MCF 10A (cell line): ENCODE measurements at regions not wholly inside any gene's neighbourhood (a gene's known extent, or its start where the extent isn't known, plus 50 kb on each side); places are given as distances from the start of the nearest gene placed in this dataset.
"Not testable (repeated sequence)": the region's sequence is repeated elsewhere in the genome, so short reads cannot be mapped to it uniquely, and the experiment has no call there.

Experiments
- BruUV-seq: library from RNA; stranded (reverse); fragments of 400-500 nt; replicated peaks from 2 replicates; lab custom pipeline; 2021; lab: Mats Ljungman, UMichigan
- CTCF ChIA-PET: fragments of 300-600 bp; sonication (Branson Sonifier 250); formaldehyde crosslinking; extraction: SDS; loops from one replicate; lab custom pipeline; 2021; ENCODE audit warnings: antibody characterized with exemption, inconsistent platforms; lab: Yijun Ruan, JAX
- POLR2A ChIA-PET: fragments of 300-600, 350-650 bp; sonication (Branson Sonifier 250); formaldehyde crosslinking; extraction: SDS; loops from one replicate; lab custom pipeline; 2020; ENCODE audit warnings: antibody characterized with exemption, inconsistent platforms; lab: Yijun Ruan, JAX
- DNase-seq: peaks from one replicate; pipeline ENCODE4 v3.0.0-alpha.2; 2018; ENCODE audit not compliant: unreplicated experiment
- H3K27ac Mint-ChIP-seq: one replicate; pipeline ENCODE4 v1.8.0; 2022; ENCODE audit warnings: mild to moderate bottlenecking, low read depth, mixed read lengths; ENCODE audit not compliant: unreplicated experiment
- H3K27me3 Mint-ChIP-seq: one replicate; pipeline ENCODE4 v1.8.0; 2022; ENCODE audit warnings: mixed read lengths; ENCODE audit not compliant: insufficient read depth, unreplicated experiment
- H3K36me3 Mint-ChIP-seq: one replicate; pipeline ENCODE4 v1.8.0; 2022; ENCODE audit warnings: mild to moderate bottlenecking, moderate library complexity, mixed read lengths; ENCODE audit not compliant: insufficient read depth, unreplicated experiment
- H3K4me1 Mint-ChIP-seq: one replicate; pipeline ENCODE4 v1.8.0; 2022; ENCODE audit warnings: mixed read lengths; ENCODE audit not compliant: insufficient read depth, unreplicated experiment
- H3K4me3 Mint-ChIP-seq: one replicate; pipeline ENCODE4 v1.8.0; 2022; ENCODE audit warnings: mild to moderate bottlenecking, moderate library complexity, mixed read lengths; ENCODE audit not compliant: unreplicated experiment
- H3K9me3 Mint-ChIP-seq: one replicate; pipeline ENCODE4 v1.8.0; 2022; ENCODE audit warnings: mixed read lengths; ENCODE audit not compliant: unreplicated experiment
- CTCF ChIP-seq: fragments of 200-600 bp; IDR thresholded peaks from one replicate; pipeline ENCODE4 v1.8.0; 2022; ENCODE audit warnings: antibody characterized with exemption, mild to moderate bottlenecking; ENCODE audit not compliant: unreplicated experiment
- intact Hi-C: fragments of 100-400 bp; cut with micrococcal nuclease; formaldehyde crosslinking; loops from 2 replicates; pipeline ENCODE4 v1.14.1; 2022

- CTCF ChIA-PET, result interaction anchor here (0.7 kb wide), 1 partner anchor 1026 kb away, joined by 3 read pairs; no protein-coding TSS in a partner anchor
- H3K4me3 Mint-ChIP-seq, result no peak overlapping the region
- DNase-seq, result no peak
Observed at GRCh38 chr20:30499123-30499522, 758.3 kb upstream of the DEFB115 start.

DNA sequence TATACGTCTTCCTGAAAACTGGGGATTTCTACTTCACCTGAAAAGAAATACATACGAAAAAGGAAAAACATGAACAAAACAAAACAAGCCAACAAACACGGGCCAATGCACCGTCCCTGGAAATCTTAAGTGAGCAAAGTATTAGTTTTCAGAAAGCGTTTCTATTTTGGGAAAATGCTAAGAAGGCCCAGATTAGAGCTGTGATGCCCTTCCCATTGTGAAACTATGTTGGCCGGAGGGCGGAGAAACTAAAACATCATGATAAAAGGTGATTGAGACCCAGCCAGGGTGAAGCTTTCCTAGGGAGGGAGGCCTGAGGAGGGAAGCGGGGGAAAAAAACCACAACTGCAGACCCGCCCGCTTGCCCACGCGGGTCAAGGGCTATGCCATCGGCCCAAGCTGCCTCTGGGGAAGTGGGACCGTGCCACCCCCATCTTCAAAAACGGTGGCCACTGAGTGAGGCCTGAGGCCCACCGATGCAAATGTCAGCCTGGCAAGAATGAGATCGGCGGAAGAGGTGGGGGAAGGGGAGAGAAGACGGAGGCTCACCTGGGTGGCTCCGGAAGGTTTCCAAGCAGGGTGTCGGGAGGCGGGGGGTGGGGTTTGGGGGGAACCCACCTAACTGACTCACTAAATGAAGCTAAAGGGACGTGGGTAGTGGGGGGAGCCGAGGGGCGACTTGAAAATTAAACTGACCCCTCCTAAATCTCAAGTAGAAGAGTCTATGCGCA is 757.6 kb upstream of the DEFB115 start:
- intact Hi-C loops, H3K4me1 Mint-ChIP-seq, H3K4me3 Mint-ChIP-seq, DNase-seq, H3K27me3 Mint-ChIP-seq, H3K9me3 Mint-ChIP-seq, POLR2A ChIA-PET, H3K27ac Mint-ChIP-seq, H3K36me3 Mint-ChIP-seq, BruUV-seq: not testable (repeated sequence)
- CTCF ChIA-PET, result interaction anchor here (0.7 kb wide), 1 partner anchor 1027 kb away, joined by 3 read pairs; no protein-coding TSS in a partner anchor

More at GRCh38 chr20:30499123-30499522, 758.3 kb upstream of the DEFB115 start:
- Mint-ChIP-seq H3K9me3 (no peaks in the 10 kb centered on the region), H3K36me3 (no peaks in the 10 kb centered on the region), H3K4me1 (no peaks in the 10 kb centered on the region), H3K27ac (no peak overlapping the region), H3K27me3 (no peaks in the 10 kb centered on the region)
- POLR2A ChIA-PET, result no interaction called here
- no TSS peak for BruUV-seq
- intact Hi-C loops, result no loop called here
- TF ChIP-seq CTCF, result no peak

- peak; percentile 33 for TF ChIP-seq CTCF
- H3K27me3 Mint-ChIP-seq, H3K27ac Mint-ChIP-seq, H3K36me3 Mint-ChIP-seq, H3K9me3 Mint-ChIP-seq, H3K4me3 Mint-ChIP-seq, intact Hi-C loops, H3K4me1 Mint-ChIP-seq, BruUV-seq, POLR2A ChIA-PET: not testable (repeated sequence)
- peak; percentile 20 for DNase-seq
- CTCF ChIA-PET, result interaction anchor here (0.7 kb wide), 1 partner anchor 260 kb away, joined by 3 read pairs; no protein-coding TSS in a partner anchor
Observed at GRCh38 chr20:30500447-30500820, 757.0 kb upstream of the DEFB115 start.

GRCh38 chr20:30500829-30501440 is 756.5 kb upstream of the DEFB115 start:
- no peaks in the 10 kb centered on the region for H3K4me1 Mint-ChIP-seq
- TF ChIP-seq CTCF, result no peak
- H3K9me3 Mint-ChIP-seq, result no peaks in the 10 kb centered on the region
- POLR2A ChIA-PET, result no interaction called here
- intact Hi-C loops, result no loop called here
- no peak overlapping the region for H3K4me3 Mint-ChIP-seq
- no TSS peak for BruUV-seq
- CTCF ChIA-PET, result interaction anchor here (0.7 kb wide), 1 partner anchor 260 kb away, joined by 3 read pairs; no protein-coding TSS in a partner anchor
- no peaks in the 10 kb centered on the region for H3K27me3 Mint-ChIP-seq
- no peaks in the 10 kb centered on the region for H3K36me3 Mint-ChIP-seq
- no peak for DNase-seq
- no peak overlapping the region for H3K27ac Mint-ChIP-seq
